ENCODE measurements at regions not wholly inside any gene's neighbourhood (a gene's known extent, or its start where the extent isn't known, plus 50 kb on each side); places are given as distances from the start of the nearest gene placed in this dataset.

- TF ChIP-seq CTCF (IDR thresholded peaks at IDR 0.05) = no peak
- no peak for TF ChIP-seq POLR2A (IDR thresholded peaks at IDR 0.05)
These were observed 955.9 kb downstream of the SLITRK5 start for GRCh38 chr13:88627071-88627470.
